ENCODE measurements at regions not wholly inside any gene's neighbourhood (a gene's known extent, or its start where the extent isn't known, plus 50 kb on each side); places are given as distances from the start of the nearest gene placed in this dataset.

DNA sequence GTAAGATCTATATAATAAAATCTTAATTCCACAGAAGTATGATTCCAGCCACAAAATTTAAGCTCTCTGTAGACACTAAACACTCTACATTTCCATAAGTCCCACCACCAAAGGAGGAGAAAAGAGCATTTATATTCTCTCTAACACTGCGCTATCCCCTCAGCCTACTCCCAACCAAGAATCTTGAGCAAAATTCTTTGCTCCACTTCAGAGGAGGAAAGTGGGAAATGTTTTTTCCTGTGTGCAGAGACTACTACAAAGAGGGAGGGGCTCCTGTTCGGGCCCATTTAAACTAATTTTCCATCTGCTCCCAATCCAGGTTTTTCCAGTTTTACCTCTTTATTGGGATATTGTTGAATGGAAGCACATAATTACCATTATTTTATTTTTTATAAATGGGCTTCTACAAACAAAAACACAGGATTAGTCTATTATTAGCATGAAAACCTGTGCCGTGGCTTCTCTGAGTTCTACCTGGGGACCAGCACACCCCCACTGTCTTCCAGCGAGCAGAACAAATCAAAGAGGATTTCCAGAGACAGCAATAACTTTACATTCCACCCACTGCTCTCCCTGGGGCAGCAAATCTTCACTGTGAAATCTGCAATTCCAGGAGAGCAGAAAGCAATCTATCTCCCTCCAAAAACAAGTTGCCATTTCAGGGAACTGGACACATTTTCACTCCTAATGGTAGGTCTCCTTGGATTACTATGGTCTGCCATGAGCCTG lies 174.0 kb downstream of the DAD1 start:
- TF ChIP-seq, protein P1, sequence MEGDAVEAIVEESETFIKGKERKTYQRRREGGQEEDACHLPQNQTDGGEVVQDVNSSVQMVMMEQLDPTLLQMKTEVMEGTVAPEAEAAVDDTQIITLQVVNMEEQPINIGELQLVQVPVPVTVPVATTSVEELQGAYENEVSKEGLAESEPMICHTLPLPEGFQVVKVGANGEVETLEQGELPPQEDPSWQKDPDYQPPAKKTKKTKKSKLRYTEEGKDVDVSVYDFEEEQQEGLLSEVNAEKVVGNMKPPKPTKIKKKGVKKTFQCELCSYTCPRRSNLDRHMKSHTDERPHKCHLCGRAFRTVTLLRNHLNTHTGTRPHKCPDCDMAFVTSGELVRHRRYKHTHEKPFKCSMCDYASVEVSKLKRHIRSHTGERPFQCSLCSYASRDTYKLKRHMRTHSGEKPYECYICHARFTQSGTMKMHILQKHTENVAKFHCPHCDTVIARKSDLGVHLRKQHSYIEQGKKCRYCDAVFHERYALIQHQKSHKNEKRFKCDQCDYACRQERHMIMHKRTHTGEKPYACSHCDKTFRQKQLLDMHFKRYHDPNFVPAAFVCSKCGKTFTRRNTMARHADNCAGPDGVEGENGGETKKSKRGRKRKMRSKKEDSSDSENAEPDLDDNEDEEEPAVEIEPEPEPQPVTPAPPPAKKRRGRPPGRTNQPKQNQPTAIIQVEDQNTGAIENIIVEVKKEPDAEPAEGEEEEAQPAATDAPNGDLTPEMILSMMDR (IDR thresholded peaks at IDR 0.05; ENCODE audit: low read depth, low read length, poor library complexity, severe bottlenecking): no peak
- TF ChIP-seq EZH2phosphoT487 (IDR thresholded peaks at IDR 0.05; ENCODE audit: borderline replicate concordance, low read length): no peak
- Histone ChIP-seq H3K9me2 (replicated peaks; ENCODE audit: control insufficient read depth, low read length) (no peaks in the 10 kb centered on the region), H3K9me3 (ENCODE audit: control insufficient read depth, insufficient read depth, low read length) (no peaks in the 10 kb centered on the region), H4K20me1 (ENCODE audit: control insufficient read depth, insufficient read depth, low read depth, low read length) (no peaks in the 10 kb centered on the region), H3K4me2 (ENCODE audit: low read length) (no peak overlapping the region), H3F3A (ENCODE audit: control insufficient read depth, insufficient read depth) (no peaks in the 10 kb centered on the region), H3K36me3 (ENCODE audit: control insufficient read depth, low read length) (no peaks in the 10 kb centered on the region), H3K27me3 (ENCODE audit: control insufficient read depth, low read length) (no peaks in the 10 kb centered on the region), H3K27ac (ENCODE audit: low read depth, low read length) (no peak overlapping the region), H3K4me1 (ENCODE audit: control insufficient read depth, low read length) (peaks cover 35% of the 10 kb centered on the region), H3K4me3 (ENCODE audit: low read length) (no peak overlapping the region), H3K79me2 (ENCODE audit: control insufficient read depth, low read length) (no peaks in the 10 kb centered on the region)

DNA sequence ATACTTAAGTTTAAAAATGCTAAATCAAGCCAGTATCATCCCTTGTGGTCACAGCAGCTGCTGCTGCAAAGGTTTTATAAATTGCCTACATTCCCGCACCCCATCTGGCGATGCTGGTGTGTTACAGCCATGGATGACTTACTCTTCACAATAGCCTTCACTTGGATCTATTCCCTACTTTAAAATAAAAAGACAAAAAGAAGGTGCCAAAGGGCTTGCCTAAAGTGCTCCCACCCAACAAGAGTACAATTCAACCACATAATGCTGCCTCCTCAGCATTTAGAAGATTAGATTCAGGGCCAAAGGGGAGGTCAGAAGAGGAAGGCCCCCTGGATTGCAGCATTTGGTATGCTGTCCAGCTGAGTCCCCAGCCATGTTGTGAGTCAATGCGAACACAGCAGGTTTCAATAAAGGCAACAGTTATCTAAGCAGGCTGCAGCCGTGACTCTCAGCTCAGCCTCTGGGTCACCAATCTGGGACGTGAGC lies 176.1 kb downstream of the DAD1 start:
- H3K4me1 ChIP-seq (ENCODE audit: control insufficient read depth, low read length): peaks cover 15% of the 10 kb centered on the region
- H3K4me2 ChIP-seq (ENCODE audit: low read length): no peak overlapping the region
- no peak overlapping the region for H3K4me3 ChIP-seq (ENCODE audit: low read length)
- TF ChIP-seq, protein P1 (IDR thresholded peaks at IDR 0.05; ENCODE audit: low read depth, low read length, poor library complexity, severe bottlenecking): no peak
- no peak for TF ChIP-seq EZH2phosphoT487 (IDR thresholded peaks at IDR 0.05; ENCODE audit: borderline replicate concordance, low read length)
- no peaks in the 10 kb centered on the region for H3K27me3 ChIP-seq (ENCODE audit: control insufficient read depth, low read length)
- H3K79me2 ChIP-seq (ENCODE audit: control insufficient read depth, low read length): no peaks in the 10 kb centered on the region
- no peaks in the 10 kb centered on the region for H3K9me3 ChIP-seq (ENCODE audit: control insufficient read depth, insufficient read depth, low read length)
- no peaks in the 10 kb centered on the region for H4K20me1 ChIP-seq (ENCODE audit: control insufficient read depth, insufficient read depth, low read depth, low read length)
- H3K36me3 ChIP-seq (ENCODE audit: control insufficient read depth, low read length): no peaks in the 10 kb centered on the region
- no peaks in the 10 kb centered on the region for H3K9me2 ChIP-seq (replicated peaks; ENCODE audit: control insufficient read depth, low read length)
- H3K27ac ChIP-seq (ENCODE audit: low read depth, low read length): no peak overlapping the region
- H3F3A ChIP-seq (ENCODE audit: control insufficient read depth, insufficient read depth): no peaks in the 10 kb centered on the region

DNA sequence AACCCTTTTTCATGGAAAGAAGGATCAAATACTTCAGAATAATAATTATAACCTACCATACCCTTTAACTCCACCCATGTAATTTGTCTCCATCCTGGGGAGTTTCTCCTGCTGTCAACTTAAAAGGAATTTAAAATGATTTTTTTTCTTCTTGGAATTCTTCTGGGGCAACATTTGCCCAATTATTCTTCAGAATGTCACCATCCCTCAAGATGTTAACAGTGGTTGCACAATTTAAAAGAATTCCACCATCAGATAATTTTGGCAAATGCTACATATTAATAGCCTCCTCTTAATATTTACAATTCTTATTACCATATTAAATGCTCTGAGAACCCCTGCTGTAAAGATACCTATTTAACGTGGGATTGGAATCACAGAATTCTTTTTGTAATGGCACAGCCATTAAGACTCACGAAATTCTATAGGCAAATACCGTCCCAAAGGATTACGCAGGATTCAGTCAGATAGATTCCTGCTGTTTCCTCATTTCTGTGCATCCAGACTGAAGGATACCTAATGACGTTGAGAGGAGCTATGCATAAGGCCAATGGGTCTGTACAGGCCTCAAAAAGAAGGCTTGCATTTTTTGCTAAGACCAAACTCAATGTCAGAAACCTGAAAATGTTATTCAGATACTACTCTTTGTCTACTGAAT lies 177.5 kb downstream of the DAD1 start:
- Histone ChIP-seq H3K79me2 (ENCODE audit: control insufficient read depth, low read length) (no peaks in the 10 kb centered on the region), H3F3A (ENCODE audit: control insufficient read depth, insufficient read depth) (no peaks in the 10 kb centered on the region), H3K27me3 (ENCODE audit: control insufficient read depth, low read length) (no peaks in the 10 kb centered on the region), H3K4me2 (ENCODE audit: low read length) (no peak overlapping the region), H3K9me2 (replicated peaks; ENCODE audit: control insufficient read depth, low read length) (no peaks in the 10 kb centered on the region), H4K20me1 (ENCODE audit: control insufficient read depth, insufficient read depth, low read depth, low read length) (no peaks in the 10 kb centered on the region), H3K4me1 (ENCODE audit: control insufficient read depth, low read length) (peaks cover 10% of the 10 kb centered on the region), H3K27ac (ENCODE audit: low read depth, low read length) (no peak overlapping the region), H3K4me3 (ENCODE audit: low read length) (no peak overlapping the region), H3K9me3 (ENCODE audit: control insufficient read depth, insufficient read depth, low read length) (no peaks in the 10 kb centered on the region), H3K36me3 (ENCODE audit: control insufficient read depth, low read length) (no peaks in the 10 kb centered on the region)
- no peak for TF ChIP-seq EZH2phosphoT487 (IDR thresholded peaks at IDR 0.05; ENCODE audit: borderline replicate concordance, low read length)
- TF ChIP-seq, protein P1 (IDR thresholded peaks at IDR 0.05; ENCODE audit: low read depth, low read length, poor library complexity, severe bottlenecking): no peak

Data from DOHH2 (cell line).